ENCODE measurements at regions not wholly inside any gene's neighbourhood (a gene's known extent, or its start where the extent isn't known, plus 50 kb on each side); places are given as distances from the start of the nearest gene placed in this dataset.

GRCh38 chr12:69131077-69131476 is 108.3 kb upstream of the CPSF6 start:
- Histone ChIP-seq H3K27ac (ENCODE audit: poor library complexity, severe bottlenecking) (no peak overlapping the region), H3K36me3 (ENCODE audit: low read depth) (no peaks in the 10 kb centered on the region), H3K4me1 (ENCODE audit: insufficient read depth, poor library complexity, severe bottlenecking) (no peaks in the 10 kb centered on the region), H3K9me3 (ENCODE audit: severe bottlenecking) (no peaks in the 10 kb centered on the region), H3K4me3 (ENCODE audit: severe bottlenecking) (no peak overlapping the region), H3K27me3 (ENCODE audit: insufficient read depth, poor library complexity, severe bottlenecking) (no peaks in the 10 kb centered on the region)
- DNase-seq (ENCODE audit: low spot score): no peak
- no peak for ATAC-seq (ENCODE audit: low read depth)
- no peak for TF ChIP-seq CTCF (IDR thresholded peaks at IDR 0.05; ENCODE audit: poor library complexity, severe bottlenecking)

GRCh38 chr12:69136931-69137613 is 102.3 kb upstream of the CPSF6 start:
- peaks cover 3% of the 10 kb centered on the region for H3K9me3 ChIP-seq (ENCODE audit: severe bottlenecking)
- no peaks in the 10 kb centered on the region for H3K27me3 ChIP-seq (ENCODE audit: insufficient read depth, poor library complexity, severe bottlenecking)
- no peak overlapping the region for H3K27ac ChIP-seq (ENCODE audit: poor library complexity, severe bottlenecking)
- no peaks in the 10 kb centered on the region for H3K4me1 ChIP-seq (ENCODE audit: insufficient read depth, poor library complexity, severe bottlenecking)
- DNase-seq (ENCODE audit: low spot score) (no peak), ATAC-seq (ENCODE audit: low read depth) (no peak)
- no peak for TF ChIP-seq CTCF (IDR thresholded peaks at IDR 0.05; ENCODE audit: poor library complexity, severe bottlenecking)
- H3K4me3 ChIP-seq (ENCODE audit: severe bottlenecking): no peak overlapping the region
- H3K36me3 ChIP-seq (ENCODE audit: low read depth): no peaks in the 10 kb centered on the region

GRCh38 chr12:69141074-69141473 is 98.3 kb upstream of the CPSF6 start:
- Histone ChIP-seq H3K4me3 (ENCODE audit: severe bottlenecking) (no peak overlapping the region), H3K4me1 (ENCODE audit: insufficient read depth, poor library complexity, severe bottlenecking) (no peaks in the 10 kb centered on the region), H3K27ac (ENCODE audit: poor library complexity, severe bottlenecking) (no peak overlapping the region), H3K36me3 (ENCODE audit: low read depth) (no peaks in the 10 kb centered on the region), H3K9me3 (ENCODE audit: severe bottlenecking) (peaks cover 3% of the 10 kb centered on the region), H3K27me3 (ENCODE audit: insufficient read depth, poor library complexity, severe bottlenecking) (no peaks in the 10 kb centered on the region)
- no peak for TF ChIP-seq CTCF (IDR thresholded peaks at IDR 0.05; ENCODE audit: poor library complexity, severe bottlenecking)
- ATAC-seq (ENCODE audit: low read depth): no peak
- no peak for DNase-seq (ENCODE audit: low spot score)

GRCh38 chr12:69149270-69149669 is 90.1 kb upstream of the CPSF6 start:
- Histone ChIP-seq H3K9me3 (ENCODE audit: severe bottlenecking) (no peaks in the 10 kb centered on the region), H3K36me3 (ENCODE audit: low read depth) (no peaks in the 10 kb centered on the region), H3K4me3 (ENCODE audit: severe bottlenecking) (no peak overlapping the region), H3K4me1 (ENCODE audit: insufficient read depth, poor library complexity, severe bottlenecking) (no peaks in the 10 kb centered on the region), H3K27me3 (ENCODE audit: insufficient read depth, poor library complexity, severe bottlenecking) (no peaks in the 10 kb centered on the region), H3K27ac (ENCODE audit: poor library complexity, severe bottlenecking) (no peak overlapping the region)
- ATAC-seq (ENCODE audit: low read depth) (no peak), DNase-seq (ENCODE audit: low spot score) (no peak)
- TF ChIP-seq CTCF (IDR thresholded peaks at IDR 0.05; ENCODE audit: poor library complexity, severe bottlenecking): no peak

- H3K9me3 ChIP-seq (ENCODE audit: severe bottlenecking): no peaks in the 10 kb centered on the region
- H3K36me3 ChIP-seq (ENCODE audit: low read depth): no peaks in the 10 kb centered on the region
- H3K4me1 ChIP-seq (ENCODE audit: insufficient read depth, poor library complexity, severe bottlenecking): no peaks in the 10 kb centered on the region
- H3K4me3 ChIP-seq (ENCODE audit: severe bottlenecking): no peak overlapping the region
- no peak overlapping the region for H3K27ac ChIP-seq (ENCODE audit: poor library complexity, severe bottlenecking)
- no peak for TF ChIP-seq CTCF (IDR thresholded peaks at IDR 0.05; ENCODE audit: poor library complexity, severe bottlenecking)
- ATAC-seq (ENCODE audit: low read depth) (no peak), DNase-seq (ENCODE audit: low spot score) (no peak)
- no peaks in the 10 kb centered on the region for H3K27me3 ChIP-seq (ENCODE audit: insufficient read depth, poor library complexity, severe bottlenecking)
Measured at GRCh38 chr12:69150083-69150795, 89.1 kb upstream of the CPSF6 start.

Data from RWPE2 (cell line).